ENCODE measurements at regions not wholly inside any gene's neighbourhood (a gene's known extent, or its start where the extent isn't known, plus 50 kb on each side); places are given as distances from the start of the nearest gene placed in this dataset.

DNA sequence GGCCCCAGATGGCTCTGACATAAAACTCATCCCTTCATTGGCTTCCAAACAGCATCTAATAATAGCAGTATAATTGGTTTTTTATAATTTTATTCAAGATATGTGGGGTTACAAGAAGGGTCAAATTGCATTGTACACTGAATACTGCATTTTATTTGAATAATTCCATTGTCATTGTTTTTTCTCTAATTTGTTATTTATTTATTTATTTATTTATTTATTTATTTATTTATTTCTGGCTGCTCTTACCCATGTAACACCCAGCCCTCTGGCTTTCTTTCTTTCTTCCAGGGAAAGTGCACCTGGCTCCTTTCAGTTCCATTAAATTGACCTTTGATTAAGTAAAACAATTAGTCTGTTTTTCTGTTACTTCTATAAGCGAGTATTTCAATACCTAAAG lies 210.1 kb downstream of the CDH9 start:
- DNase-seq, result no peak

DNA sequence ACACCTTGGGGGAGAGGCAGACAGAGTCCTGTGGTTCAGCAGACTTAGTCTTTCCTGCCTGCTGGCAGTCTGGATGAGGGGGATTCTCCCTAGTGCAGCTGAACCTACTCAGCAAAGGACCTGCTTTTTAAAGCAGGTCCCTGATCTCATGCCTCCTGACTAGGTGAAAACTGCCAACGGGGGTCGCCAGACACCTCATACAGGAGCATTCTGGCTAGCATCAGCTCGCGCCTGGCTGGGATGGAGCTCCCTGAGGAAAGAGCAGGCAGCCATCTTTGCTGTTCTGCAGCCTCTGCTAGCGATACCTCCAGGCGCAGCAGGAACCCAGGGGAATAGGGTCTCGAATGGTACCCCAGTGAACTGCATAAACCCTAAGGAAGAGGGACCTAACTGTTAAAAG lies 225.2 kb downstream of the CDH9 start:
- no peak for DNase-seq

GRCh38 chr5:26812714-26813113 lies 225.7 kb downstream of the CDH9 start:
- no peak for DNase-seq

GRCh38 chr5:26807231-26808199 lies 230.9 kb downstream of the CDH9 start:
- no peak for DNase-seq

DNA sequence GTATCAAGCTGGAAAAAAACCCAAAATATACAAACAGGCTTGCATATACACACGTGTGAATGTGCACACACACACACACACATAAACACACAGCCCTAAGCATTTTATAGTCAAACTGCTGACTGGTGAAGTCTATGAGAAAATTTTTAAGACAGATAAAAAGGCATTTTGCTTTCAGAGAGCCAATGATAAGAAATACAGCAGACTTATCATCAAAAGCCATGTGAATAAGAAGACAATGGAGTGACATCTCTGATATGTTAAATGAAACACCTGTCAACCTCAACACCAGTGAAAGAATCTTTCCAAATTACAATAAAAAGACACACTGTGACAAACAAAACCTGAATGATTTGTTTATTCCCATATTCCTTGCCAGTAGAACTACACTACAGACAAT lies 233.3 kb downstream of the CDH9 start:
- DNase-seq, result no peak

- no peak for DNase-seq
Observed at GRCh38 chr5:26802944-26803343, 235.4 kb downstream of the CDH9 start.

- DNase-seq, result no peak
Observed at GRCh38 chr5:26791433-26791832, 247.0 kb downstream of the CDH9 start.

- no peak for DNase-seq
Observed at GRCh38 chr5:26791021-26791420, 247.4 kb downstream of the CDH9 start.

DNA sequence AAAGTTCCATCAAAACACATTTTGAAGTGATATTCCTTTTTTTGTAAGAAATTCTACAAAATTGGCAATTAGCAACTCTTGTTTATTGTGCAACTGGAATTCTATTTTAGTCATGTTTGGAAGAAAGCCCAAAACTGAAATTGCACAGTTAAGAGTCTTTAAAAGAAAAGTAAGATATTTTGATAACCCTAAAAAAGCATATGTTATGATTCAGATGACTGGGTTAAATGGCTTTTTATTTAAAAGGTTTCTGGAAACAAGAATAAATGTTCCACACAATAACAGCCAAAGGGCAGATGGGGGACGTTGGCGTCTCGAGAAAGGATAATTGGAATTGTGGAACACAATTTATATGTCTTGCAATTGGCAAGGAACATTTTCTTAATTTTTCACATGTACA lies 275.2 kb downstream of the CDH9 start:
- no peak for DNase-seq

DNA sequence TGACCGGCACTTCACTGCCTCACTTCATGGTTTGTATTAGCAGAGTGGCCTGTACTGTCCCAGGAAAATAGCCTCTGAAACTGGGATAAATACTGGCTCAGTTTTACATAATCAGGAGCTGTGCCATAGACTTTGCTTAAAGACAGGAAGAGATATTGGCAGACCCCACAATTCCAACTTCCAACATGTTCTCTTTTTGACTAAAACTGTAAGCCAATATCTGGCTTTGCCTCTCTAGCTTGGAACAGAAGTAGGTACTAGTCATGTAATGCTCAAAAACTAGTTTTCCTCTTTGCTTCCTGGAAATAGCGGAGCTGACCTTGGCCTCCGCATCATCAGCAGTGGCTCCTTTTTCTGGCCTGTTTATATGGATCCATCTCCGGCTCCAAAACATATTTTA lies 276.9 kb downstream of the CDH9 start:
- no peak for DNase-seq

- DNase-seq, result no peak
Observed at GRCh38 chr5:26761045-26761444, 277.3 kb downstream of the CDH9 start.

DNA sequence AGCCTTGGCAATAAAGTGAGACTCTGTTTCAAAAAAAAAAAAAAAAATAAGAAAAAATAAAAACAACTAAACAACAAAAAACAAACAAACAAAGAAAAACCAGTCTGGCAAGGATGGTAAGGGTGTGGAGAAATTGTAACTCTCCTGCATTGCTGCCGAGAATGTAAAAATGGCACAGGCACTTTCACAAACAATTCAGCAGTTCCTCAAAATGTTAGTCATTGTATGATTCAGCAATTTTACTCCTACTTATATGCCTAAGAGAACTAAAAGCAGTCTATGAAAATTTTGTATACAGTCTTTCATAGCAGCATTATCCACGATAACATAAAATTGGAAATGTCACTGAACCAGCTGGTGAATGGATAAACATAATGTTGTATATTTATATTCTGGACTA lies 280.4 kb downstream of the CDH9 start:
- no peak for DNase-seq

GRCh38 chr5:26749829-26750228 lies 288.6 kb downstream of the CDH9 start:
- DNase-seq, result no peak

GRCh38 chr5:26740182-26740581 lies 298.2 kb downstream of the CDH9 start:
- DNase-seq, result no peak

DNA sequence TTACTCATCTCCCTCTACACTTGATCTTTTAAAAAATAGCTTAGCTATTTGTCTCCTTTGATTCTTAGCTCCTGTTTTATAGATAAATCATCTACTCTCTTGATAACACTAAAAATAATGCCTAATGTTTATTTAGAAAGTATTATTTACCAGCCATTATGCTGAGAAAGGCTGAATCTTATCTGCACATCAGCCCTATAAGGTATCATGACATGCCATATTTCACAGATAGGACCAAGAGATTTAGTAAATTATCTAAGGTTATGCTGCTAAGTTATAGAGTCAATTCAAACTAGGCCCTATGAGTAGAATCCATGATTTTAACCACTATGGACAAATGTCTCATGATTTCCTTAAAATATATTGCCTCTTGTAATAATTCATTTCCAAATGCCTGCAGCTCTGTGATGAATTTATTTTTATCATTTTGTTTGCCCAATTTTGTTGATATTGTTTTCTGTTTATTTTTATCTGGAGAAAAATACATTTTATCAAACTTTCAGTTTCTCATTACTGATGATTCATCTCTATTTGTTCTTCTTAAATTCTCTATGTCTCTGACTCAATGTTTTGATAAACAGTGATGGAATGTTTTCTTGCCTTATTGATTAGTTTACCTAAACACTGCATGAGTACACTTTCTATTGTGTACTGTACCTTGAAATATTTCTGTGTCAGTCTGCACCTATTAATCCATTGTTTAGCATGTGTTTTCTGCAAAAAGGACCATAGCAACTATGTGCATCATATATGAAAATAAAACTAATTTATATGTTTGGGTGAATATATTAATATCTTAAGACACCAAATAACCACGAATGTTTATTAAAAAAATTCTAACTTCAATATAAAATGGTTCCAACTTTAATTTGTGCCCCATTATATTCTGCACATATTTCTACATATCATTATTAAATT lies 300.8 kb downstream of the CDH9 start:
- no peak for DNase-seq

DNA sequence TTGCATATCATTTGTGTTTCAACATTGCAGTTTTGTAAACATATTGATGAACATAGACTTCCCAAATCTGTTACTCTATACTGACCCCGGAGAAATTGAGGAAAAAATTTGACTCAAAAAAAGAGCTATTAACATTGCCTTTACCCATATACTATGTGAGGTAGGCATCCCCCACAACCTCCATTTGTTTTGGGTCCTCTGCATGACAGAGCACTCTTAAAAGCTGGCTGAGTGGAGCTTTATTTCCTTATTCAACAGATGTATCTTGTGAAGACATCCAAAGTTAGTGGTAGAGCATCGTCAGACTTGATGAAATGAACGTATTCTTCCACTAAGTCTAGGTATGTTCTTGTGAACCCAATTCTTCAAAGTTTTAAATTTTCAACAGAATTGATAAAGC lies 310.5 kb downstream of the CDH9 start:
- DNase-seq, result no peak

DNA sequence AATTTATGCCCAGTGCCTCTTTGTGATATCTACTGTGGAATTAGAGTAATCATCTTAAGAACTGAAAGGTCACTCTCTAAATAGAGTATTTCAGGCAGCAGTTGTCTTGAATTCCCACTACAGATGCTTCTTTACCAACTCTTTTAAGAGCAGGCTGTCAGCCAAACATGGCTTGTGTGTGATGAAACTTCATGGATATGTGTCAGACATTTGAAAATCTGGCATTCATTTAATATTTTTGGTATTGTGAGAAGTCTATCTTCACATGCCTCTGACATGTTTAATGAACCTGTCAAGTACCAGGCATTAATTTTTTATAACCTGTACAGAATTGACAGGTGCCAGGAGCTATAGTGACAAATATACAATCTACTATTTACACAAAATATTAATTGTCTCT lies 318.6 kb downstream of the CDH9 start:
- no peak for DNase-seq

- no peak for DNase-seq
Observed at GRCh38 chr5:26700759-26701384, 337.5 kb downstream of the CDH9 start.

DNA sequence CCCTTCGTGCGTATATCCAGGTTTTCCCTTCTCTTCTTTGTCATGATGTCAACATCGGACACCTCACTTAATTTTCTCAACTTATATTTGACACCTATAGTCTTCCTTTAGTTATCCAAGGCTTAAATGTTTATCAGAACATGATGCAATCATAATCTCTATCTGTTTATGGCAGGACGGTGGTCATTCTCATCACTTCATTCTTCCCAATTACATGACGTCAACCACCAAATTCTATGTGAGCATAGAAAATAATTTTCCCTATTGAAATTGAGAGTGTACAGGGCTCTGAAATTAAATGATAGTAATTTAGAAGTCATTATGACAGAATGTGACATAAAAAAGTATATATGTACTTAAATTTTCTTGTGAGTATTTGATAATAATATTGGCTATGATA lies 345.4 kb downstream of the CDH9 start:
- DNase-seq, result no peak

- DNase-seq, result no peak
Observed at GRCh38 chr5:26691486-26691885, 346.9 kb downstream of the CDH9 start.

GRCh38 chr5:26690511-26690910 lies 347.9 kb downstream of the CDH9 start:
- DNase-seq, result no peak

- no peak for DNase-seq
Observed at GRCh38 chr5:26681861-26682260, 356.5 kb downstream of the CDH9 start.

- DNase-seq, result no peak
Observed at GRCh38 chr5:26674846-26675245, 363.5 kb downstream of the CDH9 start.
